ENCODE measurements at regions not wholly inside any gene's neighbourhood (a gene's known extent, or its start where the extent isn't known, plus 50 kb on each side); places are given as distances from the start of the nearest gene placed in this dataset.

GRCh38 chr5:2995035-2995434, 243.6 kb upstream of the IRX2 start:
- Histone ChIP-seq H4K20me1 (ENCODE audit: insufficient read depth) (no peaks in the 10 kb centered on the region; the same call in 1 of the 2 replicates), H3K79me2 (ENCODE audit: low read depth) (no peaks in the 10 kb centered on the region), H3K27me3 (ENCODE audit: insufficient read depth, low read depth) (peaks cover 96% of the 10 kb centered on the region), H3F3A (ENCODE audit: insufficient read depth, low read depth) (no peaks in the 10 kb centered on the region), H3K9me2 (ENCODE audit: insufficient read depth) (no peaks in the 10 kb centered on the region), H3K27ac (no peak overlapping the region), H3K36me3 (ENCODE audit: low read depth) (no peaks in the 10 kb centered on the region), H2AFZ (no peak overlapping the region), H3K4me2 (no peak overlapping the region), H3K9me3 (ENCODE audit: insufficient read depth, low read depth) (no peaks in the 10 kb centered on the region), H3K4me1 (replicated peaks; ENCODE audit: insufficient read depth) (no peaks in the 10 kb centered on the region), H3K4me3 (no peak overlapping the region)
- TF ChIP-seq EZH2 (IDR thresholded peaks at IDR 0.05; ENCODE audit: low read depth) (no peak), CTCF (conservative IDR thresholded peaks at IDR 0.05) (no peak)
- POLR2A ChIA-PET (ENCODE audit: unreplicated experiment) = no interaction called here
- no TSS peak for BruUV-seq (replicated peaks)
- CTCF ChIA-PET = no interaction called here
- DNase-seq = no peak
- intact Hi-C loops (cut with micrococcal nuclease; ENCODE audit: unreplicated experiment) = no loop called here

- H4K20me1 ChIP-seq (ENCODE audit: insufficient read depth) = no peaks in the 10 kb centered on the region; the same call in 1 of the 2 replicates
- intact Hi-C loops (cut with micrococcal nuclease; ENCODE audit: unreplicated experiment) = no loop called here
- DNase-seq = no peak
- BruUV-seq (replicated peaks) = no TSS peak
- CTCF ChIA-PET = no interaction called here
- H3K4me2 ChIP-seq = no peak overlapping the region
- no peaks in the 10 kb centered on the region for H3K36me3 ChIP-seq (ENCODE audit: low read depth)
- H3K79me2 ChIP-seq (ENCODE audit: low read depth) = no peaks in the 10 kb centered on the region
- peaks cover 92% of the 10 kb centered on the region for H3K27me3 ChIP-seq (ENCODE audit: insufficient read depth, low read depth)
- no peak overlapping the region for H3K4me3 ChIP-seq
- no peak overlapping the region for H2AFZ ChIP-seq
- no peaks in the 10 kb centered on the region for H3K9me3 ChIP-seq (ENCODE audit: insufficient read depth, low read depth)
- H3K9me2 ChIP-seq (ENCODE audit: insufficient read depth) = no peaks in the 10 kb centered on the region
- H3F3A ChIP-seq (ENCODE audit: insufficient read depth, low read depth) = no peaks in the 10 kb centered on the region
- H3K27ac ChIP-seq = no peak overlapping the region
- no peaks in the 10 kb centered on the region for H3K4me1 ChIP-seq (replicated peaks; ENCODE audit: insufficient read depth)
- TF ChIP-seq CTCF (conservative IDR thresholded peaks at IDR 0.05) = no peak
- no peak for TF ChIP-seq EZH2 (IDR thresholded peaks at IDR 0.05; ENCODE audit: low read depth)
- POLR2A ChIA-PET (ENCODE audit: unreplicated experiment) = no interaction called here
These were observed 242.3 kb upstream of the IRX2 start for GRCh38 chr5:2993771-2994170.

GRCh38 chr5:2993301-2993700, 241.8 kb upstream of the IRX2 start:
- H3K79me2 ChIP-seq (ENCODE audit: low read depth) = no peaks in the 10 kb centered on the region
- DNase-seq = no peak
- no peaks in the 10 kb centered on the region for H3K36me3 ChIP-seq (ENCODE audit: low read depth)
- BruUV-seq (replicated peaks) = no TSS peak
- ChIA-PET CTCF (no interaction called here), POLR2A (ENCODE audit: unreplicated experiment) (no interaction called here)
- intact Hi-C loops (cut with micrococcal nuclease; ENCODE audit: unreplicated experiment) = no loop called here
- H3K9me3 ChIP-seq (ENCODE audit: insufficient read depth, low read depth) = no peaks in the 10 kb centered on the region
- H3F3A ChIP-seq (ENCODE audit: insufficient read depth, low read depth) = no peaks in the 10 kb centered on the region
- H3K27me3 ChIP-seq (ENCODE audit: insufficient read depth, low read depth) = peaks cover 87% of the 10 kb centered on the region
- H4K20me1 ChIP-seq (ENCODE audit: insufficient read depth) = no peaks in the 10 kb centered on the region; the same call in 1 of the 2 replicates
- H2AFZ ChIP-seq = no peak overlapping the region
- H3K4me1 ChIP-seq (replicated peaks; ENCODE audit: insufficient read depth) = no peaks in the 10 kb centered on the region
- no peak for TF ChIP-seq CTCF (conservative IDR thresholded peaks at IDR 0.05)
- TF ChIP-seq EZH2 (IDR thresholded peaks at IDR 0.05; ENCODE audit: low read depth) = no peak
- no peak overlapping the region for H3K4me3 ChIP-seq
- no peak overlapping the region for H3K4me2 ChIP-seq
- no peaks in the 10 kb centered on the region for H3K9me2 ChIP-seq (ENCODE audit: insufficient read depth)
- H3K27ac ChIP-seq = no peak overlapping the region
